ENCODE measurements at regions not wholly inside any gene's neighbourhood (a gene's known extent, or its start where the extent isn't known, plus 50 kb on each side); places are given as distances from the start of the nearest gene placed in this dataset.

- Histone ChIP-seq H3K27me3 (ENCODE audit: control insufficient read depth, insufficient read depth, low read length) (no peaks in the 10 kb centered on the region), H3K4me1 (ENCODE audit: control insufficient read depth, insufficient read depth, low read length) (no peaks in the 10 kb centered on the region), H3K4me3 (ENCODE audit: low read length) (no peak overlapping the region), H3K27ac (ENCODE audit: low read length) (no peak overlapping the region), H3K36me3 (ENCODE audit: control insufficient read depth, insufficient read depth, low read length) (no peaks in the 10 kb centered on the region), H3K9me3 (ENCODE audit: control insufficient read depth, insufficient read depth, low read length) (peaks cover 3% of the 10 kb centered on the region)
- no peak overlapping the region for H3K4me3 Mint-ChIP-seq
- no peak overlapping the region for H3K27ac Mint-ChIP-seq
- TF ChIP-seq CTCF (IDR thresholded peaks at IDR 0.05), result no peak
- DNase-seq (no peak), ATAC-seq (no peak)
- no peaks in the 10 kb centered on the region for H3K4me1 Mint-ChIP-seq
- intact Hi-C loops (cut with micrococcal nuclease), result no loop called here
- 95% methylated on average over 2 of the region's 2 CpGs for WGBS (ENCODE audit: insufficient coverage)
- no peaks in the 10 kb centered on the region for H3K27me3 Mint-ChIP-seq (ENCODE audit: low read depth in 2 of 2)
- H3K36me3 Mint-ChIP-seq, result no peaks in the 10 kb centered on the region
- peaks cover 0 to 8% of the 10 kb centered on the region in 2 donors for H3K9me3 Mint-ChIP-seq
These were observed 247.2 kb upstream of the MTMR8 start for GRCh38 chrX:64642482-64642881.

Data from natural killer cell (primary cell).